Endothelial cell of umbilical vein (primary cell): ENCODE measurements at regions not wholly inside any gene's neighbourhood (a gene's known extent, or its start where the extent isn't known, plus 50 kb on each side); places are given as distances from the start of the nearest gene placed in this dataset.

Source experiments
- BruUV-seq: library from RNA; stranded (reverse); fragments of 400-500 nt; replicated peaks from 2 replicates; lab custom pipeline; 2021; lab: Mats Ljungman, UMichigan
- CTCF ChIA-PET: fragments of 300-600, 350-600 bp; sonication (Branson Sonifier 250); formaldehyde crosslinking; loops from one replicate; lab custom pipeline; 2021; ENCODE audit warnings: antibody characterized with exemption, inconsistent platforms; lab: Charles Lee
- POLR2A ChIA-PET: fragments of 300-600, 350-600 bp; sonication (Branson Sonifier 250); formaldehyde crosslinking; loops from one replicate; lab custom pipeline; 2021; ENCODE audit warnings: antibody characterized with exemption, inconsistent platforms; lab: Charles Lee
- DNase-seq: peaks from one replicate; pipeline ENCODE4 v3.0.0-alpha.2; 2011; ENCODE audit warnings: low read depth, low spot score
- FAIRE-seq: peaks from 2 replicates; lab custom pipeline; 2011; peaks lifted over from hg19 to GRCh38; lab: Jason Lieb, UNC
- H2AFZ ChIP-seq: 2 replicates; pipeline ENCODE4 v1.6.0; 2012; ENCODE audit warnings: low read depth, low read length, control low read depth, inconsistent platforms
- H3K27ac ChIP-seq: 2 replicates; pipeline ENCODE4 v1.5.1; 2011; ENCODE audit warnings: low read depth, mild to moderate bottlenecking, control low read depth, low read length, moderate library complexity; ENCODE audit not compliant: insufficient read depth
- H3K27me3 ChIP-seq, 2 experiments: 2 replicates each; pipeline versions ENCODE4 v1.6.0 to v1.6.1; 2011; ENCODE audit warnings: low read length in 2 of 2, mixed read lengths in 1 of 2; ENCODE audit not compliant: control insufficient read depth in 2 of 2, insufficient read depth in 2 of 2
- H3K36me3 ChIP-seq, 2 experiments: 2 replicates in 1 of 2; 3 replicates in 1 of 2; pipeline ENCODE4 v1.5.1; 2011; ENCODE audit warnings: low read length in 2 of 2, mild to moderate bottlenecking in 1 of 2, moderate library complexity in 1 of 2; ENCODE audit not compliant: control insufficient read depth in 2 of 2, insufficient read depth in 2 of 2; ENCODE audit errors: extremely low read depth in 1 of 2
- H3K4me1 ChIP-seq: 3 replicates; pipeline ENCODE4 v1.5.1; 2011; ENCODE audit warnings: mild to moderate bottlenecking, low read length; ENCODE audit not compliant: control insufficient read depth, insufficient read depth; ENCODE audit errors: extremely low read depth
- H3K4me2 ChIP-seq: 2 replicates; pipeline ENCODE4 v1.6.1; 2011; ENCODE audit warnings: low read length, control low read depth, mixed read lengths; ENCODE audit not compliant: insufficient read depth
- H3K4me3 ChIP-seq, 3 experiments: fragments of 200-600 bp in 1 of 3; sonication (generic), shearing (Covaris generic) in 1 of 3; replicated peaks in 1 of 3; 2 replicates each; pipeline ENCODE4 v1.5.1; 2011 to 2016; ENCODE audit warnings: control low read depth in 3 of 3, low read length in 3 of 3, mild to moderate bottlenecking in 2 of 3, inconsistent platforms in 1 of 3, low read depth in 1 of 3, moderate library complexity in 1 of 3; ENCODE audit not compliant: insufficient read depth in 1 of 3
- H3K79me2 ChIP-seq: 2 replicates; pipeline ENCODE4 v1.6.0; 2012; ENCODE audit warnings: low read length, inconsistent platforms; ENCODE audit not compliant: control insufficient read depth, insufficient read depth
- H3K9ac ChIP-seq: replicated peaks from 2 replicates; pipeline ENCODE3; 2011; ENCODE audit warnings: low read length, control low read depth; ENCODE audit not compliant: insufficient read depth; ENCODE audit errors: extremely low read depth
- H3K9me1 ChIP-seq: replicated peaks from 3 replicates; pipeline ENCODE4 v1.6.0; 2011; ENCODE audit warnings: mild to moderate bottlenecking, low read length; ENCODE audit not compliant: control insufficient read depth, insufficient read depth; ENCODE audit errors: extremely low read depth
- H3K9me3 ChIP-seq: replicated peaks from 2 replicates; pipeline ENCODE4 v1.5.1; 2012; ENCODE audit warnings: low read length, inconsistent platforms; ENCODE audit not compliant: control insufficient read depth, insufficient read depth
- H4K20me1 ChIP-seq: replicated peaks from 2 replicates; pipeline ENCODE3; 2011; ENCODE audit warnings: mild to moderate bottlenecking, low read length; ENCODE audit not compliant: control insufficient read depth, insufficient read depth; ENCODE audit errors: extremely low read depth
- CTCF ChIP-seq, 2 donors: IDR thresholded peaks; 1 replicate in 1 of 2; 2 replicates in 1 of 2; pipeline ENCODE4 v1.5.1; 2011; ENCODE audit warnings: low read length in 2 of 2, mild to moderate bottlenecking in 2 of 2, moderate library complexity in 2 of 2, control low read depth in 1 of 2, inconsistent platforms in 1 of 2, low read depth in 1 of 2; ENCODE audit not compliant: insufficient read depth in 1 of 2; ENCODE audit errors: extremely low read depth in 1 of 2
- EZH2 ChIP-seq: IDR thresholded peaks from 2 replicates; pipeline ENCODE4 v1.6.1; 2012; ENCODE audit warnings: borderline replicate concordance, low read depth, mild to moderate bottlenecking, moderate library complexity, low read length, inconsistent platforms; ENCODE audit not compliant: severe bottlenecking
- FOS ChIP-seq: IDR thresholded peaks from 2 replicates; pipeline ENCODE4 v1.6.1; 2011; ENCODE audit warnings: mild to moderate bottlenecking, low read length, moderate library complexity, borderline replicate concordance; ENCODE audit not compliant: insufficient read depth
- GATA2 ChIP-seq: IDR thresholded peaks from 2 replicates; pipeline ENCODE4 v1.7.0; 2011; ENCODE audit warnings: low read depth, mild to moderate bottlenecking, moderate library complexity, mixed read lengths, low read length; ENCODE audit not compliant: insufficient read length, insufficient read depth
- JUN ChIP-seq: IDR thresholded peaks from 2 replicates; pipeline ENCODE4 v1.6.1; 2011; ENCODE audit warnings: borderline replicate concordance, low read depth; ENCODE audit not compliant: insufficient read length, insufficient read depth
- MAX ChIP-seq: IDR thresholded peaks from 2 replicates; pipeline ENCODE4 v1.6.1; 2011; ENCODE audit not compliant: insufficient read depth, insufficient read length
- MYC ChIP-seq: IDR thresholded peaks from one replicate; pipeline ENCODE4 v1.6.1; 2011; ENCODE audit warnings: mild to moderate bottlenecking, low read depth, low read length
- POLR2A ChIP-seq: IDR thresholded peaks from 2 replicates; pipeline ENCODE4 v1.6.1; 2012; ENCODE audit warnings: low read depth, mild to moderate bottlenecking, control low read depth, low read length
- POLR2AphosphoS5 ChIP-seq: IDR thresholded peaks from 2 replicates; pipeline ENCODE4 v1.6.1; 2012; ENCODE audit warnings: low read depth, mild to moderate bottlenecking, control low read depth, low read length, moderate library complexity; ENCODE audit not compliant: insufficient read depth
- dilution Hi-C: fragments of 300-500 bp; cut with MboI; formaldehyde crosslinking; loops from one replicate; pipeline ENCODE4 v1.15.0; 2019; ENCODE audit warnings: low sequenced_read_pairs; ENCODE audit not compliant: extremely low pct_ligation_motif_present
- intact Hi-C: fragments of 100-400 bp; cut with micrococcal nuclease; formaldehyde crosslinking; loops from one replicate; pipeline ENCODE4 v1.10.0; 2022

- no TSS peak for BruUV-seq
Observed at GRCh38 chr15:70181626-70182255, 84.0 kb upstream of the TLE3 start.

More at GRCh38 chr15:70181626-70182255, 84.0 kb upstream of the TLE3 start:
- Histone ChIP-seq H3K4me1 (no peaks in the 10 kb centered on the region), H3K36me3 (no peaks in the 10 kb centered on the region), H3K9me1 (no peaks in the 10 kb centered on the region), H3K27me3 (peaks cover 0 to 5% of the 10 kb centered on the region in 2 experiments), H3K9ac (no peak overlapping the region), H3K4me2 (no peak overlapping the region), H4K20me1 (no peaks in the 10 kb centered on the region), H3K79me2 (no peaks in the 10 kb centered on the region), H3K27ac (no peak overlapping the region), H3K4me3 (no peak overlapping the region), H2AFZ (no peak overlapping the region), H3K9me3 (no peaks in the 10 kb centered on the region)
- TF ChIP-seq FOS, result no peak
- TF ChIP-seq EZH2, result no peak
- TF ChIP-seq MAX, result no peak
- no peak for TF ChIP-seq GATA2
- no peak for TF ChIP-seq JUN
- no peak for TF ChIP-seq CTCF (IDR thresholded peaks at IDR 0.05; ENCODE audit: extremely low read depth in 1 of 2, insufficient read depth in 1 of 2, low read depth in 1 of 2, low read length in 2 of 2)
- TF ChIP-seq MYC, result no peak
- TF ChIP-seq POLR2A, result no peak
- no peak for TF ChIP-seq POLR2AphosphoS5
- DNase-seq (no peak), FAIRE-seq (no peak)
- dilution Hi-C loops, result no loop called here
- ChIA-PET CTCF (interaction anchor here (1.2 to 3.2 kb wide), 2 partner anchors 24 to 86 kb away, joined by 3 to 12 read pairs; no protein-coding TSS in a partner anchor), POLR2A (no interaction called here)
- intact Hi-C loops, result loop anchor here (5.0 kb wide), 1 partner anchor 79 kb away; no protein-coding TSS in a partner anchor
